Endometrial microvascular endothelial cells (primary cell): ENCODE measurements at regions not wholly inside any gene's neighbourhood (a gene's known extent, or its start where the extent isn't known, plus 50 kb on each side); places are given as distances from the start of the nearest gene placed in this dataset.

ENCODE experiments used
- in situ Hi-C: cut with HindIII; loops from 2 replicates; pipeline ENCODE4 v1.10.0; 2017; ENCODE audit warnings: low sequenced_read_pairs, low pct_unique_long_range_greater_than_20kb; ENCODE audit errors: inconsistent ontology term

- in situ Hi-C loops = no loop called here
Observed at GRCh38 chr15:38614621-38615020, 50.0 kb upstream of the RASGRP1 start.

DNA sequence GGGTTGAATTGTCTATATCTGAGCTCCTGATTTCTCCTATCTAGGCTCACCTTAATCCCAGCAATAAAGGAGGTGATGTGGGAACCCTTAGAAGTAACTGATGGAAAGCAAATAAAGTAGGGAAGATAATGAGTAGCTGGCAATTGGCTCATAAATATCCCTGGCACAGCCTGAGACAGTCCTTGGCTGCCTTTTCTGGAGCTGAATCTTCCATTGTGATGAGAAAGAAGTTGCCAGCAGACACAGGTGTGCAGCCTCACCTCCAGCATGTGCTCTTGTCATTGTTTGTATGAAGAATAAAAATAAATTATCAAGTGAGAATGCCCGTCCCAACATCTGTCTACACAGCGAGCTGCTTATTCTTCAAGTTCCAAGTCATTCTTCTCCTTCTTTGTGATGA lies 53.2 kb upstream of the RASGRP1 start:
- in situ Hi-C loops = no loop called here

GRCh38 chr15:38618242-38618955 lies 53.8 kb upstream of the RASGRP1 start:
- in situ Hi-C loops = no loop called here

DNA sequence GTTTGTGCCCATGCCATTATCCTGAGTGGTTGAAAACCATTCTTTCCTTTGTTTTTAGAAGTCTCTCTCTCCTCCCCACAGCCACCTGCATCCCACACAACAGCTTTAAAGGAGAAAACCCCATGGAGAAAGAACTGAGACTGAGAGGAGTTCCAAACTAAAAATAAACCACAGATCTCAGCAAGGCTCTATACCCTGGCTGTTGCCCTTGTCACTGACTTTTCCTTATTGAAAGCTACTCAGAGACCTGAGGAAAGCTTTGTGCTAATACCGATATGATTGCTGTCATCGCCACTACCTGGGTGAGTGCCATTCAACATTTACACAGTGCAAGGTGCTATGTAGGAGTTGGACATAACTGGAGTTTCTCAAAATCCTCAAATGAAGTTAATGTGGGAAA lies 55.5 kb upstream of the RASGRP1 start:
- in situ Hi-C loops = no loop called here

- in situ Hi-C loops = no loop called here
Observed at GRCh38 chr15:38620851-38621594, 56.4 kb upstream of the RASGRP1 start.

DNA sequence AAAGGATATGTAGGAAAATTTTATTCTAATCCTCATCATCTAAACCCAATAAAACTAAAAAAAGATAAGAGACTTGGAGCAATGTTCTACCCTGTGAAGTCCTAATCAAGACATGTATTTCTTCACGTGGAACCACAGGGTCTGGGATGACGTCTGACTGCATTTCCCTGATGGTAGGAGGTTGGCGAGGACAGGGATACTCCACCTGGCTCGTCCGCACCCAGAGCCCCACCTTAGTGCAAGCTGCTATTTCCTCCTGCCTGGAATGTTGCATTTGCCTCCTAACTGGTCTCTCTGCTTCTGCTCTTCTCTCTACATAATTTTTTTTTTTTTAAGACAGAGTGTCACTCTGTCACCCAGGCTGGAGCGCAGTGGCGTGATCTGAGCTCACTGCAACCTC lies 57.7 kb upstream of the RASGRP1 start:
- in situ Hi-C loops = no loop called here

- in situ Hi-C loops = no loop called here
Observed at GRCh38 chr15:38622908-38623307, 58.3 kb upstream of the RASGRP1 start.

DNA sequence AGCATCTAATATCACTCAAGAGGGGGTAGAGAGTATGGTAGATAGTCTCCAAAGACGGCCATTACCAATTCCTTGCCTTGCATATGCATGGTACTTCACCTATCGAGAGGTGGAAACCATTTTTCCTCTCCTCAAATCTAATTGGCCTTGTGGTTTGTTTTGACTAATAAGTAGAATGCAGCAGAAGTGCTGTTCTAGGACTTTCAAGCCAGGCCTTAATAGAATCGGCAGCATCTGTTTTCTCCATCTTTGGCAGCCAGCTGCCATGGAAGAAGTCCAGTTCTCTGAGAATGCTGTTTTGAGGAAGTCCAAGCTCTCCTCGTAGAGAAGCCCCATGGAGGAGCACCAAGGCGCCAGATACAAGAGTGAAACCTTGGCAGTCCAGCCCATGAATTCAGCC lies 59.1 kb upstream of the RASGRP1 start:
- in situ Hi-C loops = no loop called here

GRCh38 chr15:38624244-38625205 lies 59.9 kb upstream of the RASGRP1 start:
- in situ Hi-C loops = no loop called here

DNA sequence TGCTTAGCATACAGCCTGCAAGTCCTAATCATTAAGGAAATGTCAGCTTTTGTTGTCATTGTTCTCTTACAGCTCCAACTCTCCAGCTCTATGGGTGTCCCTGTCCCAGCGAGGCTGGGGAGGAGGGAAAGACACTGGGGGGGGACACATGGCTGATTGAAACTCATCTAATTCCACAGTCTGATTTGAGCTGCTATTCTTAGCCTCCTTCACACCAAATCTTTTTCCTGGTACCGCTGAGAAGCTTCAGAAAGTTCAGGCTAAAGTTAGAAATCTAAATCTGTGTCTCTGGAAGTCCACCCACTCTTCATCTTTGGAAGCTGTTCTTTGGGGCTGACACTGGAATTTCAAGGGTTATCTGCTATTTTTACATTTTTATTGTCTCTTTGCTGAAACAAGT lies 61.3 kb upstream of the RASGRP1 start:
- in situ Hi-C loops = no loop called here

GRCh38 chr15:38626443-38627050 lies 61.9 kb upstream of the RASGRP1 start:
- in situ Hi-C loops = no loop called here

GRCh38 chr15:38627689-38628277 lies 63.2 kb upstream of the RASGRP1 start:
- in situ Hi-C loops = no loop called here

- in situ Hi-C loops = no loop called here
Observed at GRCh38 chr15:38631119-38632075, 66.8 kb upstream of the RASGRP1 start.

- in situ Hi-C loops = no loop called here
Observed at GRCh38 chr15:38635170-38635569, 70.6 kb upstream of the RASGRP1 start.

- in situ Hi-C loops = no loop called here
Observed at GRCh38 chr15:38636597-38636996, 72.0 kb upstream of the RASGRP1 start.

- in situ Hi-C loops = no loop called here
Observed at GRCh38 chr15:38638126-38638525, 73.5 kb upstream of the RASGRP1 start.

- in situ Hi-C loops = no loop called here
Observed at GRCh38 chr15:38638811-38639210, 74.2 kb upstream of the RASGRP1 start.
